Smooth muscle cell of the brain vasculature (primary cell): ENCODE measurements at regions not wholly inside any gene's neighbourhood (a gene's known extent, or its start where the extent isn't known, plus 50 kb on each side); places are given as distances from the start of the nearest gene placed in this dataset.
"Not testable (repeated sequence)": the region's sequence is repeated elsewhere in the genome, so short reads cannot be mapped to it uniquely, and the experiment has no call there.

Source experiments
- DNase-seq: peaks from one replicate; pipeline ENCODE4 v3.0.0-alpha.2; 2012; ENCODE audit warnings: low read depth, low spot score

- DNase-seq, result no peak
Observed at GRCh38 chr2:23008951-23009350, 376.0 kb upstream of the KLHL29 start.

GRCh38 chr2:23009545-23010149, 375.3 kb upstream of the KLHL29 start:
- DNase-seq, result no peak

- no peak for DNase-seq
Observed at GRCh38 chr2:23012499-23012898, 372.5 kb upstream of the KLHL29 start.

GRCh38 chr2:23015651-23016200, 369.3 kb upstream of the KLHL29 start:
- DNase-seq, result no peak

GRCh38 chr2:23019476-23019875, 365.5 kb upstream of the KLHL29 start:
- DNase-seq, result no peak

GRCh38 chr2:23020659-23021058, 364.3 kb upstream of the KLHL29 start:
- no peak for DNase-seq

GRCh38 chr2:23021311-23022120, 363.5 kb upstream of the KLHL29 start:
- DNase-seq, result no peak

GRCh38 chr2:23023722-23024121, 361.3 kb upstream of the KLHL29 start:
- no peak for DNase-seq

GRCh38 chr2:23026671-23027070, 358.3 kb upstream of the KLHL29 start:
- no peak for DNase-seq

- no peak for DNase-seq
Observed at GRCh38 chr2:23027396-23027795, 357.6 kb upstream of the KLHL29 start.

GRCh38 chr2:23028106-23028505, 356.9 kb upstream of the KLHL29 start:
- DNase-seq, result no peak

- DNase-seq, result no peak
Observed at GRCh38 chr2:23029111-23029510, 355.9 kb upstream of the KLHL29 start.

- DNase-seq, result no peak
Observed at GRCh38 chr2:23029951-23030350, 355.0 kb upstream of the KLHL29 start.

- DNase-seq, result no peak
Observed at GRCh38 chr2:23034996-23035395, 350.0 kb upstream of the KLHL29 start.

- DNase-seq, result no peak
Observed at GRCh38 chr2:23036629-23037028, 348.4 kb upstream of the KLHL29 start.

GRCh38 chr2:23037596-23037995, 347.4 kb upstream of the KLHL29 start:
- no peak for DNase-seq

- DNase-seq, result no peak
Observed at GRCh38 chr2:23041443-23041842, 343.5 kb upstream of the KLHL29 start.

- DNase-seq, result no peak
Observed at GRCh38 chr2:23042216-23042906, 342.6 kb upstream of the KLHL29 start.

GRCh38 chr2:23050388-23050787, 334.6 kb upstream of the KLHL29 start:
- no peak for DNase-seq

- DNase-seq, result no peak
Observed at GRCh38 chr2:23053601-23054000, 331.4 kb upstream of the KLHL29 start.

- DNase-seq, result no peak
Observed at GRCh38 chr2:23055251-23055650, 329.7 kb upstream of the KLHL29 start.

- not testable (repeated sequence) for DNase-seq
Observed at GRCh38 chr2:23056846-23057245, 328.1 kb upstream of the KLHL29 start.
